MCF 10A (cell line): ENCODE measurements at regions not wholly inside any gene's neighbourhood (a gene's known extent, or its start where the extent isn't known, plus 50 kb on each side); places are given as distances from the start of the nearest gene placed in this dataset.

Source experiments
- BruUV-seq: library from RNA; stranded (reverse); fragments of 400-500 nt; replicated peaks from 2 replicates; lab custom pipeline; 2021; lab: Mats Ljungman, UMichigan
- CTCF ChIA-PET: fragments of 300-600 bp; sonication (Branson Sonifier 250); formaldehyde crosslinking; extraction: SDS; loops from one replicate; lab custom pipeline; 2021; ENCODE audit warnings: antibody characterized with exemption, inconsistent platforms; lab: Yijun Ruan, JAX
- POLR2A ChIA-PET: fragments of 300-600, 350-650 bp; sonication (Branson Sonifier 250); formaldehyde crosslinking; extraction: SDS; loops from one replicate; lab custom pipeline; 2020; ENCODE audit warnings: antibody characterized with exemption, inconsistent platforms; lab: Yijun Ruan, JAX
- DNase-seq: peaks from one replicate; pipeline ENCODE4 v3.0.0-alpha.2; 2018; ENCODE audit not compliant: unreplicated experiment
- H3K27ac Mint-ChIP-seq: one replicate; pipeline ENCODE4 v1.8.0; 2022; ENCODE audit warnings: mild to moderate bottlenecking, low read depth, mixed read lengths; ENCODE audit not compliant: unreplicated experiment
- H3K27me3 Mint-ChIP-seq: one replicate; pipeline ENCODE4 v1.8.0; 2022; ENCODE audit warnings: mixed read lengths; ENCODE audit not compliant: insufficient read depth, unreplicated experiment
- H3K36me3 Mint-ChIP-seq: one replicate; pipeline ENCODE4 v1.8.0; 2022; ENCODE audit warnings: mild to moderate bottlenecking, moderate library complexity, mixed read lengths; ENCODE audit not compliant: insufficient read depth, unreplicated experiment
- H3K4me1 Mint-ChIP-seq: one replicate; pipeline ENCODE4 v1.8.0; 2022; ENCODE audit warnings: mixed read lengths; ENCODE audit not compliant: insufficient read depth, unreplicated experiment
- H3K4me3 Mint-ChIP-seq: one replicate; pipeline ENCODE4 v1.8.0; 2022; ENCODE audit warnings: mild to moderate bottlenecking, moderate library complexity, mixed read lengths; ENCODE audit not compliant: unreplicated experiment
- H3K9me3 Mint-ChIP-seq: one replicate; pipeline ENCODE4 v1.8.0; 2022; ENCODE audit warnings: mixed read lengths; ENCODE audit not compliant: unreplicated experiment
- intact Hi-C: fragments of 100-400 bp; cut with micrococcal nuclease; formaldehyde crosslinking; loops from 2 replicates; pipeline ENCODE4 v1.14.1; 2022
- TF ChIP-seq, protein P1 (sequence below): fragments of 200-600 bp; IDR thresholded peaks from one replicate; pipeline ENCODE4 v1.8.0; 2022; ENCODE audit warnings: antibody characterized with exemption, mild to moderate bottlenecking; ENCODE audit not compliant: unreplicated experiment

- TF ChIP-seq, protein P1, sequence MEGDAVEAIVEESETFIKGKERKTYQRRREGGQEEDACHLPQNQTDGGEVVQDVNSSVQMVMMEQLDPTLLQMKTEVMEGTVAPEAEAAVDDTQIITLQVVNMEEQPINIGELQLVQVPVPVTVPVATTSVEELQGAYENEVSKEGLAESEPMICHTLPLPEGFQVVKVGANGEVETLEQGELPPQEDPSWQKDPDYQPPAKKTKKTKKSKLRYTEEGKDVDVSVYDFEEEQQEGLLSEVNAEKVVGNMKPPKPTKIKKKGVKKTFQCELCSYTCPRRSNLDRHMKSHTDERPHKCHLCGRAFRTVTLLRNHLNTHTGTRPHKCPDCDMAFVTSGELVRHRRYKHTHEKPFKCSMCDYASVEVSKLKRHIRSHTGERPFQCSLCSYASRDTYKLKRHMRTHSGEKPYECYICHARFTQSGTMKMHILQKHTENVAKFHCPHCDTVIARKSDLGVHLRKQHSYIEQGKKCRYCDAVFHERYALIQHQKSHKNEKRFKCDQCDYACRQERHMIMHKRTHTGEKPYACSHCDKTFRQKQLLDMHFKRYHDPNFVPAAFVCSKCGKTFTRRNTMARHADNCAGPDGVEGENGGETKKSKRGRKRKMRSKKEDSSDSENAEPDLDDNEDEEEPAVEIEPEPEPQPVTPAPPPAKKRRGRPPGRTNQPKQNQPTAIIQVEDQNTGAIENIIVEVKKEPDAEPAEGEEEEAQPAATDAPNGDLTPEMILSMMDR = no peak
- intact Hi-C loops = no loop called here
- Mint-ChIP-seq H3K27me3 (peaks cover 15% of the 10 kb centered on the region), H3K36me3 (no peaks in the 10 kb centered on the region), H3K4me1 (no peaks in the 10 kb centered on the region), H3K4me3 (no peak overlapping the region), H3K9me3 (no peaks in the 10 kb centered on the region), H3K27ac (no peak overlapping the region)
- no TSS peak for BruUV-seq
- ChIA-PET CTCF (interaction anchor here (0.8 to 0.9 kb wide), 2 partner anchors 91 to 101 kb away, joined by 3 read pairs; no protein-coding TSS in a partner anchor), POLR2A (interaction anchor here (0.8 kb wide), 1 partner anchor 349 kb away, joined by 3 read pairs; no protein-coding TSS in a partner anchor)
- DNase-seq = no peak
Measured at GRCh38 chr1:157272729-157273524, 134.7 kb upstream of the ETV3 start.

GRCh38 chr1:157272264-157272663, 134.1 kb upstream of the ETV3 start:
- intact Hi-C loops = no loop called here
- Mint-ChIP-seq H3K9me3 (no peaks in the 10 kb centered on the region), H3K27me3 (peaks cover 22% of the 10 kb centered on the region), H3K4me1 (no peaks in the 10 kb centered on the region), H3K36me3 (no peaks in the 10 kb centered on the region), H3K4me3 (no peak overlapping the region), H3K27ac (no peak overlapping the region)
- TF ChIP-seq, protein P1 = no peak
- ChIA-PET POLR2A (interaction anchor here (0.8 kb wide), 1 partner anchor 350 kb away, joined by 3 read pairs; no protein-coding TSS in a partner anchor), CTCF (interaction anchor here (0.6 to 0.8 kb wide), 2 partner anchors 39 to 101 kb away, joined by 3 read pairs; no protein-coding TSS in a partner anchor)
- no peak for DNase-seq
- BruUV-seq = no TSS peak

DNA sequence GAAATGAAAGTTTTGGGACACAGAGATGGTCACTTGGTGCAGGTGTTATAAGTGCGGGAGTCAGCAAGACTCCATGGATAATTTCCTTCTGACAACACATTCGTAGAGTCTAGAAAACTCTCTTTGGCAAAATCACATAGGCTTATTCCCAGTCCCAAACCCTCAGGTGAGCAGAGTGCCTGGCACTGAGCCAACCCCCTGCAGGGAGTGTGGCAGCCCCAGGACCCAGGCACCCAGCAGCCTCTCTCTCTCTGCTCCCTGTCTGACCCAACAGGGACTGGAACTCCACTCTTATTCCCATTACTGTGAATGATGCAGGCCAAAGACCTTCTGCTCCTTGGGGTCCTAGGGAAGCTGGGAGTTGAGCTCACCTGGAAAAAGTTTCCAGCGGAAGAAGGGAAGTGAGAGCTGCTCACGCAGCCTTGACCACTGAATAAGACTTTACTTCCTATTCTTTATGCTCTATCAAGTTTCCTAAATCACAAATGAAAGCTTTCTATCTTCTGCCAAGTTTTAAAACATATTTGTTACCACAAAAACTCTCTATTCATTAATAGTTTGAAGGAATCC, 132.6 kb upstream of the ETV3 start:
- ChIA-PET POLR2A (interaction anchor here (0.7 kb wide), 1 partner anchor 78 kb away, joined by 3 read pairs; no protein-coding TSS in a partner anchor), CTCF (interaction anchor here (0.5 kb wide), 1 partner anchor 134 kb away, joined by 3 read pairs; no protein-coding TSS in a partner anchor)
- H3K4me1 Mint-ChIP-seq = no peaks in the 10 kb centered on the region
- peaks cover 37% of the 10 kb centered on the region for H3K27me3 Mint-ChIP-seq
- H3K9me3 Mint-ChIP-seq = no peaks in the 10 kb centered on the region
- no peak overlapping the region for H3K4me3 Mint-ChIP-seq
- no peak overlapping the region for H3K27ac Mint-ChIP-seq
- BruUV-seq = no TSS peak
- intact Hi-C loops = no loop called here
- DNase-seq = no peak
- H3K36me3 Mint-ChIP-seq = no peaks in the 10 kb centered on the region
- TF ChIP-seq, protein P1 = no peak
